OCI-LY7 (cell line): ENCODE measurements at regions not wholly inside any gene's neighbourhood (a gene's known extent, or its start where the extent isn't known, plus 50 kb on each side); places are given as distances from the start of the nearest gene placed in this dataset.

Experiments used
- BruUV-seq: library from RNA; stranded (reverse); fragments of 400-500 nt; replicated peaks from 2 replicates; lab custom pipeline; 2021; lab: Mats Ljungman, UMichigan
- CTCF ChIA-PET: fragments of 300-600 bp; sonication (Branson Sonifier 250); formaldehyde crosslinking; loops from one replicate; lab custom pipeline; 2022; ENCODE audit warnings: antibody characterized with exemption; ENCODE audit not compliant: unreplicated experiment; lab: Charles Lee
- POLR2A ChIA-PET: fragments of 300-600 bp; sonication (Branson Sonifier 250); formaldehyde crosslinking; loops from one replicate; lab custom pipeline; 2022; ENCODE audit warnings: antibody characterized with exemption; lab: Charles Lee
- DNase-seq: peaks from one replicate; pipeline ENCODE4 v3.0.0-alpha.2; 2015; ENCODE audit warnings: low spot score
- H2AFZ ChIP-seq: fragments of 200-600 bp; sonication (generic), shearing (Covaris generic); 2 replicates; pipeline ENCODE4 v1.6.1; 2014; ENCODE audit warnings: mild to moderate bottlenecking, antibody characterized with exemption, low read length, moderate library complexity
- H3K27ac ChIP-seq: fragments of 200-600 bp; sonication (generic); 2 replicates; pipeline ENCODE4 v1.5.1; 2014; ENCODE audit warnings: mixed run types, low read depth, mild to moderate bottlenecking, moderate library complexity, low read length, inconsistent platforms; ENCODE audit not compliant: poor library complexity, severe bottlenecking
- H3K36me3 ChIP-seq: fragments of 200-600 bp; sonication (generic); 2 replicates; pipeline ENCODE4 v1.6.1; 2014; ENCODE audit warnings: mild to moderate bottlenecking, antibody characterized with exemption, low read length, moderate library complexity, mixed read lengths; ENCODE audit not compliant: insufficient read depth
- H3K4me1 ChIP-seq: fragments of 200-600 bp; sonication (generic); 2 replicates; pipeline ENCODE4 v1.5.1; 2014; ENCODE audit warnings: mild to moderate bottlenecking, low read length; ENCODE audit not compliant: insufficient read depth, poor library complexity, severe bottlenecking
- H3K4me2 ChIP-seq: fragments of 200-600 bp; sonication (generic); 2 replicates; pipeline ENCODE4 v1.6.1; 2014; ENCODE audit warnings: mild to moderate bottlenecking, low read length
- H3K4me3 ChIP-seq: fragments of 200-600 bp; sonication (generic); 2 replicates; pipeline ENCODE4 v1.5.1; 2014; ENCODE audit warnings: mild to moderate bottlenecking, low read depth, low read length; ENCODE audit not compliant: poor library complexity, severe bottlenecking
- H3K79me2 ChIP-seq: fragments of 200-600 bp; sonication (generic); 2 replicates; pipeline ENCODE4 v1.6.1; 2016; ENCODE audit warnings: low read depth, mild to moderate bottlenecking, low read length, moderate library complexity, mixed read lengths; ENCODE audit not compliant: insufficient read depth
- H3K9me2 ChIP-seq: fragments of 200-600 bp; sonication (generic); 2 replicates; pipeline ENCODE4 v1.6.1; 2016; ENCODE audit warnings: mild to moderate bottlenecking, low read length, mixed read lengths; ENCODE audit not compliant: insufficient read depth
- H3K9me3 ChIP-seq: fragments of 200-600 bp; sonication (generic); 2 replicates; pipeline ENCODE4 v1.6.1; 2014; ENCODE audit warnings: mild to moderate bottlenecking, mixed run types, low read length, mixed read lengths
- H4K20me1 ChIP-seq: fragments of 200-600 bp; sonication (generic); 2 replicates; pipeline ENCODE4 v1.6.1; 2014; ENCODE audit warnings: mild to moderate bottlenecking, antibody characterized with exemption, low read length, moderate library complexity, mixed read lengths; ENCODE audit not compliant: insufficient read depth
- EZH2phosphoT487 ChIP-seq: fragments of 200-600 bp; sonication (generic); IDR thresholded peaks from 2 replicates; pipeline ENCODE4 v1.6.1; 2018; ENCODE audit warnings: low read depth, borderline replicate concordance, mild to moderate bottlenecking, mixed run types, antibody characterized with exemption, low read length, moderate library complexity, mixed read lengths
- intact Hi-C: fragments of 100-400 bp; cut with micrococcal nuclease; formaldehyde crosslinking; loops from one replicate; pipeline ENCODE4 v1.10.0; 2022; ENCODE audit not compliant: unreplicated experiment
- TF ChIP-seq, protein P1 (sequence below): fragments of 200-600 bp; sonication (generic); conservative IDR thresholded peaks from 2 replicates; pipeline ENCODE4 v1.5.1; 2014; ENCODE audit warnings: mild to moderate bottlenecking, antibody characterized with exemption, low read length, moderate library complexity, mixed read lengths

DNA sequence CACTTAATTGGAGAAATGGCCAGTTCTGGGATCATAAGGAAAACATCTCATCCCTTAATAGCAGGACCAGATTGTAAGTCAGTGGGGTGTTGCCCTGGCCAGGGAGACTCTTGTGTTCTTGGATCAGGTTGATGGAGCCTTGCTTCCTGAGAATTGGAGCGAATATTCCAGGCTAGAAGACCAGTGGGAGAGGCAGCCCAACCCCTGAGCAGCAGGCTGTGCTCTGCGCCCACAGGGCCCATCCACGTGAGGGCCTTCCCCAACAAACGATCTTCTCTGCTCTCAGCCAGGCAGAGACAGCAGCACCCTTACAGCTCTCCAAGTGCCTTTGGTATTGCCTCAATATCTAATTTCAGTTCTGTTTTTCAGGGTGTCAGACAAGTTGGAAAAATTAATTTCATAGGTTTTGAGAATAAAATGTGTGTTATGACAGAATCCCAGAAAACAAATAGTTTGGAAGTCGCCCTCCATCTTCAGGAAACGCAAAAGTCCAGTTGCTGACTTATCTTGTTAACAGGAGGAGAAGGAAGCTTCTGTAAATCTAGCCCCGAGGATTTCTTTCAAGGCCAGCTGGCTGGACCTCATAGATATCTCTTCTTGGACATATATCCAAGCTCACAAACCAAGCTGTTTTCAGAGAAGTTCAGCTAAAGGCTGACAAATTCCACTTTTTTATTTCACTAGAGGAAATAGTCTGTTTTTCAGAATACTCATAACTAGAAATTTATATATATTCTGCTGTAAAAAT, 105.5 kb downstream of the COPS8 start:
- Histone ChIP-seq H3K9me2 (no peaks in the 10 kb centered on the region), H3K4me1 (no peaks in the 10 kb centered on the region), H4K20me1 (no peaks in the 10 kb centered on the region), H3K27ac (no peak overlapping the region), H3K4me2 (no peak overlapping the region), H2AFZ (no peak overlapping the region), H3K9me3 (no peaks in the 10 kb centered on the region), H3K79me2 (no peaks in the 10 kb centered on the region), H3K4me3 (no peak overlapping the region), H3K36me3 (no peaks in the 10 kb centered on the region)
- intact Hi-C loops: no loop called here
- TF ChIP-seq, protein P1, sequence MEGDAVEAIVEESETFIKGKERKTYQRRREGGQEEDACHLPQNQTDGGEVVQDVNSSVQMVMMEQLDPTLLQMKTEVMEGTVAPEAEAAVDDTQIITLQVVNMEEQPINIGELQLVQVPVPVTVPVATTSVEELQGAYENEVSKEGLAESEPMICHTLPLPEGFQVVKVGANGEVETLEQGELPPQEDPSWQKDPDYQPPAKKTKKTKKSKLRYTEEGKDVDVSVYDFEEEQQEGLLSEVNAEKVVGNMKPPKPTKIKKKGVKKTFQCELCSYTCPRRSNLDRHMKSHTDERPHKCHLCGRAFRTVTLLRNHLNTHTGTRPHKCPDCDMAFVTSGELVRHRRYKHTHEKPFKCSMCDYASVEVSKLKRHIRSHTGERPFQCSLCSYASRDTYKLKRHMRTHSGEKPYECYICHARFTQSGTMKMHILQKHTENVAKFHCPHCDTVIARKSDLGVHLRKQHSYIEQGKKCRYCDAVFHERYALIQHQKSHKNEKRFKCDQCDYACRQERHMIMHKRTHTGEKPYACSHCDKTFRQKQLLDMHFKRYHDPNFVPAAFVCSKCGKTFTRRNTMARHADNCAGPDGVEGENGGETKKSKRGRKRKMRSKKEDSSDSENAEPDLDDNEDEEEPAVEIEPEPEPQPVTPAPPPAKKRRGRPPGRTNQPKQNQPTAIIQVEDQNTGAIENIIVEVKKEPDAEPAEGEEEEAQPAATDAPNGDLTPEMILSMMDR: no peak
- TF ChIP-seq EZH2phosphoT487: no peak
- ChIA-PET CTCF (no interaction called here), POLR2A (interaction anchor here (1.2 kb wide), 2 partner anchors 9 to 32 kb away, joined by 3 read pairs; no protein-coding TSS in a partner anchor)
- BruUV-seq: no TSS peak
- DNase-seq: no peak

DNA sequence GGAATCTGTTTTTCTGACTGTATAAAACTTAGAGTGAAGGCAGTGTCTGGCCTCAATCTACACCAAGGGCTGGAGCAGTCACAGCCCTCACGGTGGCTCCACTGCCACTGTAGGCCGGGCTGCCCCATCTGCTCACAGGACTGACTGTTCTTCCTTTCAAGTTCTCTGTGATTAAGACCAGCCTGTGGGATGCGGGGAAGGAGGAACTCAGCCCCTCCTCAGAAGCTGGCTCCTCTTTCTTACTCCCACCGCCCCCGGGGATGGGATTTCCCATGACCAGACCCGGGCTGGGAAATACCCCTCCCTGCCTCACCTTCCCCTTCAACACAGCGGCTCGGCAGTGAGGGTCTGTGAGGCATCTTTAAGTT, 106.0 kb downstream of the COPS8 start:
- no TSS peak for BruUV-seq
- TF ChIP-seq, protein P1: no peak
- TF ChIP-seq EZH2phosphoT487: no peak
- Histone ChIP-seq H3K4me2 (no peak overlapping the region), H3K4me1 (peaks cover 2% of the 10 kb centered on the region), H3K36me3 (no peaks in the 10 kb centered on the region), H3K79me2 (no peaks in the 10 kb centered on the region), H3K27ac (no peak overlapping the region), H3K9me3 (no peaks in the 10 kb centered on the region), H4K20me1 (no peaks in the 10 kb centered on the region), H3K9me2 (no peaks in the 10 kb centered on the region), H3K4me3 (no peak overlapping the region), H2AFZ (no peak overlapping the region)
- intact Hi-C loops: no loop called here
- ChIA-PET CTCF (no interaction called here), POLR2A (interaction anchor here (1.1 to 1.2 kb wide), 3 partner anchors 10 to 284 kb away, joined by 3 read pairs; no protein-coding TSS in a partner anchor)
- no peak for DNase-seq

DNA sequence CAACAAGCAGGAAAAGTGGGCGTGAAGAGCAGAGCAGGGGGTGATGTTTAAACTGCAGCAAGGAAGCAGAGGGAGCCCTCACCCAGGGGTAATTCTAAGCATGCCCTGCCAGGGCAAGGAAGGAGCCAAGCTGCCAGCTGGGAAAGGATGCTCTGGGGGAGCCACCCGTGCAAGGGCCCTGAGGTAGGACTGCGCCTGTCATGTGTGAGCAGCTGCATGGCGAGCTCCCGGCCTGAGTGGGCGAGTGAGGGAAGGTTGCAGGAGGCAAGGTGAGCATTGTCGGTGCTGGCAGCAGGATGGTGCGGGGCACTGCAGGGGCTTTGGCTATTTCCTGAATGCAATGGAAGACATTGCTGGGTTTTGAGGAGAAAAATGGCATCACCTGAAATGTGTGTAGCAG, 107.2 kb downstream of the COPS8 start:
- no peak overlapping the region for H2AFZ ChIP-seq
- ChIA-PET POLR2A (interaction anchor here (1.1 kb wide), 1 partner anchor 283 kb away, joined by 3 read pairs; no protein-coding TSS in a partner anchor), CTCF (no interaction called here)
- no TSS peak for BruUV-seq
- no peaks in the 10 kb centered on the region for H3K9me3 ChIP-seq
- H3K36me3 ChIP-seq: no peaks in the 10 kb centered on the region
- no peaks in the 10 kb centered on the region for H4K20me1 ChIP-seq
- H3K9me2 ChIP-seq: no peaks in the 10 kb centered on the region
- no peaks in the 10 kb centered on the region for H3K79me2 ChIP-seq
- DNase-seq: no peak
- H3K4me3 ChIP-seq: no peak overlapping the region
- intact Hi-C loops: no loop called here
- no peak for TF ChIP-seq EZH2phosphoT487
- TF ChIP-seq, protein P1: no peak
- no peak overlapping the region for H3K27ac ChIP-seq
- H3K4me1 ChIP-seq: peaks cover 9% of the 10 kb centered on the region
- no peak overlapping the region for H3K4me2 ChIP-seq
